GM12865 (cell line): ENCODE measurements at regions not wholly inside any gene's neighbourhood (a gene's known extent, or its start where the extent isn't known, plus 50 kb on each side); places are given as distances from the start of the nearest gene placed in this dataset.

ENCODE experiments used
- DNase-seq: peaks from one replicate; pipeline ENCODE4 v3.0.0; 2010; ENCODE audit warnings: low read depth
- H3K4me3 ChIP-seq: 2 replicates; pipeline ENCODE4 v1.5.1; 2011; ENCODE audit warnings: mild to moderate bottlenecking, low read depth, low read length, control low read depth
- CTCF ChIP-seq: IDR thresholded peaks from 2 replicates; pipeline ENCODE4 v1.5.1; 2011; ENCODE audit warnings: low read length, control low read depth, low read depth, inconsistent platforms; ENCODE audit not compliant: insufficient read depth; ENCODE audit errors: missing control alignments

GRCh38 chr6:170163405-170164170 lies 127.3 kb downstream of the DLL1 start:
- no peak overlapping the region for H3K4me3 ChIP-seq
- no peak for DNase-seq
- no peak for TF ChIP-seq CTCF

DNA sequence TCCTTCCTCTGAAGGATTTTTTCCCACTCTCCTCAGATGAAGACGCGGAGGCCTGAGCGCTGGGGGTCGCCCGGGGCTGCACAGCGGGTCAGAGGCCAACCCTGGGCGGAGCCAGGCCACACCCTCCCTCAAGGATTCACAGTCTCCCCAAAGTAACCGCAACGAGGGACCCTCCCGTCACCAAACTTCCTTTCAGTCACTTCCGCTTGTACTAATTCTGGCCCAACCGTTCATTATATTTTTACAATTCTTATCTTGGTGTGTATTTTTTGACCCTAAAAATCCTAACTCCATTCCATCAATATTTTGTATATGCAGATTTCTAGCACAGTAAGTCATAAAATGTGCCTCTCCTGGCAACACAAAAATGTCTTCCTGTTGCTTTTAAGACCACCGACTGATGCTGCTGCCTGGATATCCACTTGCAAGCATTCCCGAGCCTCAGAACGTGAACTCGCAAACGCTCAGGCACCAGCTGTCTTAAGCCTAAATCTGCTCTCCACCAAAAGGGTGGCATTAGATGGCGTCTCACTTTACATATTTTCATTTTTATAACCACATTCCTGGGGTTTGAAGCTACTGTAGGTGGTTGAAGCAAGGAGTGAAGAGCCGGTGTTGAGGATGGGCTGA lies 128.0 kb downstream of the DLL1 start:
- H3K4me3 ChIP-seq: no peak overlapping the region
- no peak for DNase-seq
- TF ChIP-seq CTCF: no peak

- TF ChIP-seq CTCF: no peak
- no peak overlapping the region for H3K4me3 ChIP-seq
- DNase-seq: no peak
Observed at GRCh38 chr6:170162011-170162774, 128.7 kb downstream of the DLL1 start.

DNA sequence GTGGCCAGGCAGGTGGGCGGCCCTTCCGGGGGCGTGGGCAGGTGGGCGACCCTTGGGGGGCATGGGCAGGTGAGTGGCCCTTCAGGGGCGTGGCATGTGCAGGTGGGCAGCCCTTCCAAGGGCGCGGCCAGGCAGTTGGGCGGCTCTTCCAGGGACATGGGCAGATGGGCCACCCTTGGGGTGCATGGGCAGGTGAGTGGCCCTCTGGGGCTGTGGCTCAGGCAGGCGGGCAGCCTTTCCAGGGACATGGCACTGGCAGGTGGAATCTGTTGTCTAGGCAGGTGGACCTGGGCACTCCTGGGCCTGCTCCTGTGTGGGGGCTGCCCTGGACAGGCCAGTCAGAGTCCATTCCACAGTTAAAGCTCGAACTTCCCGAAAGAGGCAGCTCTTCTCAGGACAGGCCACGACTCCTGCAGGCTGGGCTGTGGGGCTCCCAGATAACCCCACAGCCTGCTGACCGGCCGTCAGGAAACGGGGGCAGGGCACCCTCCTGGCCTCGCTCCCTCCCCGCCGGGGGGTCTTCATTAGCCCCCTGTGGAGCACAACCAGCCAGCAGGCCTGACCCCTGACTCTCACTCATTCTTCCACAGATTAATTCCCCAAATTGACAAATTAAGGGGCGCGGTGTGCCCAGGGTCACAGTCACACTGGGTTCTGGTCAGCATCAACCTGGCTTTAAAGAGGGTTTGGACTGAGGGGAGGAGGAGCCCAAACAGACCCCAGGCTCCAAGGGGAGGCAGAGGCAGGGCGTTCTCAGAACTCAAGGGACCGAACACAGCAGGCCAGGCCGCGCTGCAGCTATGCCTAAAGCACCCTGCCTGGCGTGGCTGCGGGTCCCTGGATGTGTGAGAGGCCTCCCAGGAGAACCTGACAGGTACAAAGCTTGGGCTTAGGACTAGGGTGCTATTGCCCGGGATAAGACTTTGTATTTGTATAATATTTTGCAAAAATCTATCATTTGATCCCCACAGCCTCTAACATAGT lies 130.0 kb downstream of the DLL1 start:
- TF ChIP-seq CTCF: no peak
- H3K4me3 ChIP-seq: no peak overlapping the region
- no peak for DNase-seq

DNA sequence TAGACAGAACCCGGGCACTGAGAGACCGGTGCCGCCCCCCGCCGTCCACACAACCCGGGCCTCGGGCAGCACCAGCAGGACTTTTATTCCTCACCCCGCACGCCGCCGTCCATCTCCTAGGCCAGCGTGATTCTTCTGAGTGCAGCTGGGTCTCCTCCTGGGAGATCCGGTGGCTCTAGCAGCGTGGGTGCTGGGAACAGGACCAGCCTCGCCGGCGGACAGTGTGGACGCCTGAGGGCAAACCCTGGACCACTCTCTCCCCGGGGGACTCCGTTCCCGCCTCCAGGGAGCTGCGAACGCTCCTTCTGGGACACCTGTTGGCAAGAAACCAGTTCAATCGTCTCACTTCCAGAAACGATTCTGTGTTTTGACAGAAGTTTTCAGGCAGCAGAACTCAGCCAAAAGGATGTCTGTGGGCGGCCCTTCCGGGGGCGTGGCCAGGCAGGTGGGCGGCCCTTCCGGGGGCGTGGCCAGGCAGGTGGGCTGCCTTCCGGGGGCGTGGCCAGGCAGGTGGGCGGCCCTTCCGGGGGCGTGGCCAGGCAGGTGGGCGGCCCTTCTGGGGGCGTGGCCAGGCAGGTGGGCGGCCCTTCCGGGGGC lies 130.7 kb downstream of the DLL1 start:
- no peak for TF ChIP-seq CTCF
- no peak for DNase-seq
- H3K4me3 ChIP-seq: no peak overlapping the region
